NB4 (cell line): ENCODE measurements at regions not wholly inside any gene's neighbourhood (a gene's known extent, or its start where the extent isn't known, plus 50 kb on each side); places are given as distances from the start of the nearest gene placed in this dataset.

Source experiments
- CTCF ChIP-seq: IDR thresholded peaks from one replicate; pipeline ENCODE4 v1.5.1; 2012; ENCODE audit warnings: low read depth, low read length
- MYC ChIP-seq: IDR thresholded peaks from 2 replicates; pipeline ENCODE4 v1.6.1; 2011; ENCODE audit warnings: low read depth, low read length
- POLR2A ChIP-seq: IDR thresholded peaks from 2 replicates; pipeline ENCODE4 v1.6.1; 2011; ENCODE audit warnings: mild to moderate bottlenecking; ENCODE audit not compliant: insufficient read length; ENCODE audit errors: extremely low read depth

- TF ChIP-seq CTCF (peak; percentile 91), POLR2A (no peak), MYC (peak; percentile 43; the same call in 1 of the 2 replicates)
Measured at GRCh38 chr6:138590796-138591709, 91.8 kb upstream of the NHSL1 start.
